Stimulated activated CD8-positive, alpha-beta memory T cell treated with anti-CD3 and anti-CD28 coated beads, Interleukin-7, amount 100 ng/mL, for 4 hours (primary cell): ENCODE measurements at regions not wholly inside any gene's neighbourhood (a gene's known extent, or its start where the extent isn't known, plus 50 kb on each side); places are given as distances from the start of the nearest gene placed in this dataset.

Source experiments
- DNase-seq, 2 donors: peaks; one replicate each; pipeline ENCODE4 v3.0.0-alpha.2; 2020; ENCODE audit warnings: low read depth in 2 of 2

DNA sequence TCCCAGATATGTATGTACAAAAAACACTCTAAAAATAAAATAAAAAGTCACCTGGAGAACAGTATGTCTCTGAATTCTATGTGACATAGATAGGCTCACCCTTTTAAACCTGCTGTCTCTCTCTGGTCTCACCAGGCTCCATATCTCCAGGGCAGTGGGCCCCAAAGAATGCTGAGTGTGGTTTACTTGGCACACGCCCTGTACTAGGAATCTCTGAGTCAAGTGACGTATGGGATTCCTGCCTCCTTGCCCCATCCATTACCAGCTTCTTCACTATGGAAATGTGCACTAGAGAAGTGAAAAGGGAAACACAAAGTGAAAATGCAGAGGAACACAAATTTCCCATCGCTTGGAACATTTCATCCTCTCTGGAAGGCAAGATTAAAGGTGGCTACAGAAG, 722.2 kb upstream of the TENM4 start:
- DNase-seq: no peak

DNA sequence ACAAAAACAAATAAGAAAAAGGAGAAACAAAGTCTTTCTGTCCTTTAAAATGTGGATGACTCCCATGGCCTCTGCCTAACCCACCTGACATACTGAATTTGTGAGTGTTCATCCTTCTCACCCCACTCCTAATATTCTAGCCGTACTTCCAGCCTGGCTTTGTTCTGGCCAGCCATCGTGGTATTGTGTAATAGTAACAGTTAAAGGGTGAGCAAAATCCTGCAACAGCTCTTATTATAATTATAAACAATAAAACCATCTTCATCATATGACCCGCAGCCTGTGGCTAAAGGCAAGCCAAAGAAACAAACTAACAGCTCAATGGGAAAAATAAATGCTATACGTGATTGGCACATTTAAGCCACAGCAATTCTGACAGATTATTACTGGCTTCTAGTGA, 721.6 kb upstream of the TENM4 start:
- no peak for DNase-seq

DNA sequence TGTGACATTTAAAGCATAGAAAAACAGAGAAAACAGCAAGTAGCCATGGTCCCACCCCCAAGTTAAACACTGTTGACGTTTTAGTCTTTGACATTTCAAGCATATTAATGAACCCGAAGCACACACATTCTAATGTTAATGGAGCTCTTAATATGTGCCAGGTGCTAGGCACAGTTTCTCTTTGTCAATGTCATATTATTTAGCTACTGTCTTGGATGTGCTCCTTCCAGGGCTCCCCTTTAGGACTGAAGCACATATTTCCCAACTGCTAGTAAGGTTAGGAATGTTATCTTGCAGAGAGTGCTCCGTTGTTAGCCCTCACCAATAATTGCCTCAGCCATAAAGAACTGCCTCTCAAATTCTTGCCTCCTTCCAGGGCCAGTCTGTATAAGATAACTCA, 716.6 kb upstream of the TENM4 start:
- no peak for DNase-seq

DNA sequence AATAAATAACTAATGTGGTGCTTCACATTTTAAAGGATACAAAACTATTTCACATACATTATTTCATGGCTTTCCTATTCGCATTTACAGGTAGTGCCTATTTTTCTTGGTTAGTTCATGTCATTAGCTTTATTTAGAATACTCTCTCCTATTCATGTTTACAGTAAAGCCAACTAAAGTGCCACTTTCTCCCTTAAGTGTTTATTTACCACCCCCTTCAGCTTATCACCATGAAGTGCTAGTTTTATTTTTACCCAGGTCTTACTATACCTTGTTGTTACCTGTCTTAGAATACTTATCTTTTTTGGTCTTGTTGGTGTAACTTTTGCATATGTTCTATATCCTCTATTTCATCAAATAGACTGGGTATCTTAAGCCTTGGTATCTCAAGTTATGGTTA, 715.2 kb upstream of the TENM4 start:
- DNase-seq: no peak

DNA sequence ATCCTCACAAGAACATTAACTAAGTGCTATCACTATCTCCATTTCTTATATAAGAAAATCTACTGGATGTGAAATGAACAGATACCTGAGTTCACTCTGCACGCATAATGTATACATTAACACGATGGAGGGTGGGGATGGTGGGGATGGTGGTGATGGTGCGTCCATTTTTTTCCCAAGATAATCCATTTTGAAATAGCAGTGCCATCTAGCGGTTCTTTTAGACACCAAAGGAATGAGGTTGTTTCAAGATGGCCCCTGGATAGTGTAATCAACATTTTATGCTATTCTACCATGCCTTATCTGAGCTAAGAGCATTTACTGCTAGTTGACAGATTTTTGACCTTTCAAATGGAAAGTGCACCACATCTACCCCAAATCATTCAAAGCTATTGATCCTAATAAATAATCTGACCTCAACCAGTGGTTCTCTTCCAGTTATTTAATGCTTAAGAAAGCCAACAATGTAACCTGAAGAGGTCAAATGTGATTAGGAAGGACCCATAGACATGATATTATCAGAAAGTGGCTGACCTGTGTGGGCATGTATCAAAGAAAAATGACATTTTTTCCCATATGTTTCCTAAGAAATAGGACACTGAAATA, 714.7 kb upstream of the TENM4 start:
- DNase-seq: no peak

DNA sequence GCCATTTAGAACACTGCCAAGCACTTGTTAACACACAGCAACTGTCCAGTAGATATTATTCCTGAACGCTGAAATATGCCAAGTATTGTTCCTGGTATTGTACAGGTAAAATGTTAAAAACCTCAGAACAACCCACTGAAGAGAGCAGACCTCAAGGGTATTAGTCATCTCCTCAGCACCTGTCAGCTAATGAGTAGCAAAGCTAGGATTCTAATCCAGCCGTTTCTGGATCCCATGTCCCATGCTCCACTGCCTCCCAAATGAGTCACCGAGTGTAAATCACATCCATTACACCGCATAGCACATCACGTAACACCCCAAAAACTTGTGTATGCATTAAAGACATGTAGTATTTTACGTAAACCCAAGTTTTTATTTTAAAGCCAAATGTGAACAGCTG, 705.4 kb upstream of the TENM4 start:
- DNase-seq: no peak

DNA sequence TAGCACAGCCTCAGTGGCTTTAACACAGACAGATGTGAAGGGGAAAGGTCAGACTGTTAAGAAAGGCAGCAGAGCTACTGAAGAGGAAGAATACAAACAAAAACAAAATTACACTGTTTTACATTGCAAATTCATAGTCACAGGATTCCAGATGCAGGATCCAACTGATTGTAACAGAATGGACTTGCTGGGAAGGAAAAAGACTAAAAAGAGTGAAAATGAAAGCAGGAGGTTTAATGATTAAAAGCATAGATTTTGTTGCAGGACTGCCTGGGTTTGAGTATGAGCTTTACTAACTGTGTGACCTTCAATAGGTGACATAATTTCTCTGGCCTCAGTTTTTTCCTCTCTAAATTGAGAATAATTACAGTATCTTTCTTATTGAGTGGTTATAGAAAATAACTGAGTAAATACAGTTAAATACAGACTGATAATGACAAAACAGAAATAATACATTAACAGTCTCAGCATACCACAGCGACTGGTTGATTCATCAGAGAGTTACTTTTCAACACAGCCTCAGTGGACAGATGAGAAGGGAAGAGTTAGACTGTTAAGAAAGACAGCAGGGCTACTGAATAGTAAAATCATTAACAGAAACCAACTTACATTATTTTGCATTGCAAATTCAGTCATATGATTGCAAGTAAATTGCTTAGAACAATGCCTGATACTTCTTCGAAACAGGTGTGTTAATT, 704.2 kb upstream of the TENM4 start:
- no peak for DNase-seq

DNA sequence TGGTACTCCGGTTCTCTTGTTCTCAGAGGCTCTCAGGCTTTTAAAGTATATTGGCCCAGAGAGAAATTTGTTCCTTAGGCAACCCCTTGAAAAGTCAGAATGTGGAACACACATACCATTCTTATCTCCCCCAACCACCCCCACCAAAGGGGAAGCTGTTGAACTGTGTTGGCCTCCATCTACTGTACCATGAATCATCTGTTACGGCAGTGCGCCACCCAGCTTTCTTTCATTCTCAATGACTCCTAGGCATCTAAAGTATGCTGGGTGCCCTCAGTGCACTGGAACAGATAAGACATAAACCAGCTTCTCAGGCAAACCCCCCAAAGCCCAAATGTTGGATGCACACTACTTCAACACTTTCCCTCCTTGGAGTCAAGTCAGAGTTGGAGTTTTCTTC, 696.2 kb upstream of the TENM4 start:
- no peak for DNase-seq

DNA sequence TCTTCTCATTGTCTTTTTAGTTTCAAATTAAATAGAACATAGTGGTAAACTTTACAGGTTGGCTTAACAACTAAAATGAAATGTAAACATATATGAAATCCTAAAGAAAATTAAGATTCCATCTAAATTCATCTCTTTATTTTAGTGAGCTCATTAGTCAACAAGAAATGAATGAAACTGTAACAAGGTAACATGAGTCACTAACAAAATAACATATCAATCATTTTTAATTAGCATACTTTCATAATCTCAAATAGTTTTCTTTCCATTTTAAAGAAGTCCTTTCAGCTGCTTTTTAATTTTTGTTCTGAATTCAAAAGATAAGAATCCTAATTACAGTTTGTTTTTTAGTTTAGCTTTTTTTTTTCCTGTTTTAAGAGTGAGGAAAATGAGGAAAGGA, 688.6 kb upstream of the TENM4 start:
- no peak for DNase-seq

DNA sequence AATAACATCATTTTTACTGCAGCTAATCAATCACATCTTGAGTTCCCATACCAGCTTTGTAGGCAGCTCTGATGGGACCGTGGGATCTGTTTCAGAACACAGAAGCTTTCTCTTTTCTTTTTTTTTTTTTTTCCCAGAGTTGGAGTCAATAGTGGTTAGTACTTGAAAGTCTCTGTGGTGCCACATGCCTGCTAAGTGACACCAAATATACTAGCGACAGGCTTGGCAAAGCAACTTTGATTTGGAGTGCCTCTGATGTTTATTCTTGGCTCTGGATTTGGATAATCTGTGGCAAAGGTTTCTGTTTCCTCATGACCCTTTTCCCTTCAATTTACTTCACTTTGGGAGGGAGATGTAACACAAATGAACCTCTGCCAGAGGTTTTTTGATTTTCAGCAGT, 681.4 kb upstream of the TENM4 start:
- DNase-seq: no peak

DNA sequence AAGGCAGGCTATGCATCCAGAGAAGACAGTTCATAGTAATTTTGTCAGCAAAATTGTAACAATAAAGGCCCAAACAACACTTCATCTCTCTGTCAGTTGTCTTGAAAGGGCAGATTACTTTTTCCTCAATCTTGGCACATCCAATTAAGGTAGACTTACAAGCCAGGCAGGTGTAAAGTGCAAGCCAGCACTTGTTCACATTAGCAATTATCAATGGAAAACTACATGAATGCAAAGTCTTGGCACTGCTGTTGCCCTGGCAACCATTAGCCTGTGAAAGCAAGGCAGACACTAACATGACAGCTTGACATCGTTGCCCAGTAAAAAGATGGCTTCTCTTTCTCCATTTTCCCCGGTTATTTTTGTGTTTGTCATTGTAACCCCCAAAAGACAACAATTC, 677.2 kb upstream of the TENM4 start:
- no peak for DNase-seq

DNA sequence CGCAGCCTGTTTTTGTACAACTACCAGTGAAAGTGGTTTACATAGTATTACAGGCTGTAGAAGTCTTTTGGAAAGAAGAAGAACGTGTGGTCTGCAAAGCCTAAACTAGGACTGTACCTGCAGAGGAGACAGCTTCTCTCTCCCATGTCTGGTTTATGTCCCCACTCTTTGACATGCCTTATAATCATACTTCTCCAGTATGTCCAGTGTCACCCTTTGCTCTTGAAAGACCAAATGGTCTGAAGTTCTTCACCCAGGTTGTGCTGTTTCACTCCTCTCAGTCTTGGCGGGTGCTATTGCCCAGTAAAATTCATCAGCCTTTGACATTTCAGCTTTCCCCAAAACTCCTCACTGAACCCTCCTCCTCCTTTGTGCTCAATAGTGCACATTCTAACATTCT, 676.0 kb upstream of the TENM4 start:
- DNase-seq: no peak

DNA sequence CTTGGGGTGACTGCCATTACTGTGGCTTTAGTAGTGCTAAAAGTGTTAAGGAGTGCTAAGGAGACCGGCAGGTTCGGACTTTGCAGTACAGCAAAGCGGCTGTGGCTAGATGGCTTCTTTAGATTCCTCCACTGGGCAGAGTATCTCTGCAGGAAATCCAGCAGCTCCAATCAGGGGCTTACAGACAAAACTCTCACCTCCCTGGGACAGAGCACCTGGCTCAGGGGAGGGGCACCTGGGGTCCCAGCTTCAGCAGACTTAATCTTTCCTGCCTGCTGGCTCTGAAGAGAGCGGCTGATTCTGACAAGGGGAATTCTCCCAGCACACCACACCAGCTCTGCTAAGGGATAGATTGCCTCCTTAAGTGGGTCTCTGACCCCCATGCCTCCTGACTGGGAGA, 668.8 kb upstream of the TENM4 start:
- DNase-seq: no peak

DNA sequence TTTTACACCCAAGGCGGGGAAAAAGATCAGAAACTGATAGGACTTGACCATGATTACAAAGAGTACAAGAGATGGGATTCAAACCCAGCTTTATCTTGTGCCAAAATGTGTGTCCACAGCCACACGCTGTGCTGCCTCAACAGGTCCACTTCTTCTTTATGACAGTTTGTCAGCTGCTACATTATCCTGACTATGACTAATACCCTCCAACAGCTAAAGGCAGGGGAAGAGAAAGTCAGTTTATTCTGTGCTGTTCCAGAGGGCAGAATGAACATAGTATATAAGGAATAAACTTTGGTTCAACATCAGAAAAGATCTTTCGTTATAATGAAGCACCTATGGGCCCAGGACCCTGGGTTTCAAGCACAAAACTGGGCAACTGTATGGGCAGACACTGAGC, 668.2 kb upstream of the TENM4 start:
- no peak for DNase-seq

DNA sequence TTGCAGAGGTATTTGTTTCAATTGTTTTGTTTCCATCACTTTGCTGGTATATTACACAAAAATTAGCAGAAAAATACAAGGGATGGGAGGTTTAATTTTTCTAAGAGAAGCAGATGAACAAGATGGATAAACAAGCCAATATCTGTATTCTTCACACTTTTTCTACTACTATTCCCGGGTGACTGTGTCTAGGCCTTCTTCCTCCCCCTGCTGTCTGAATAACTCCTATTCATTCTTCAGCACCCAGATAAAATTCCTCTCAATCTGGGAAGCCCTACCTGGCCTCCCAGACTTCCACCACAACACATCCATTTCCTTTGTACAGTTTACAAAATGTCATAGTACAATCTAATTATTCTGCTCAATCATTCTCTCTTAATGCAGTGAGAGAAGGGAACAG, 666.6 kb upstream of the TENM4 start:
- no peak for DNase-seq

DNA sequence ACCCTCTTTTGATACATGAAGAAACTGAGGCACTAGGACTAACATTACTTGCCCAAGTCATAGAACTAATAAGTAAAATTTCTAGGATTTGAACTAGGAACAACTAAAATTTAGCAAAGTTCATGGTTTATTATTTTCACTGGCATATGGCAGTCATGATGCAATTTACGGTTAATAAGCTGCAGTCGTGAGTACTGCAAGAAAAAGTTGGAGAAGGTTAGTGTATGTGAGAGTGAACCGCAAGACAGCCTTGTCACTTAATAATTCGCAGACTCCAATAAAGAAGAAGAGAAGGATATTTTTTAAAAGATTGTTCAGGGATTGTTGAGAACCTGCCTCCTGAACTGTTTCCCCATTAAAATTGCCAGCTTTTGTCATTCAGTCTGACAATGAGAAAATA, 663.4 kb upstream of the TENM4 start:
- no peak for DNase-seq

DNA sequence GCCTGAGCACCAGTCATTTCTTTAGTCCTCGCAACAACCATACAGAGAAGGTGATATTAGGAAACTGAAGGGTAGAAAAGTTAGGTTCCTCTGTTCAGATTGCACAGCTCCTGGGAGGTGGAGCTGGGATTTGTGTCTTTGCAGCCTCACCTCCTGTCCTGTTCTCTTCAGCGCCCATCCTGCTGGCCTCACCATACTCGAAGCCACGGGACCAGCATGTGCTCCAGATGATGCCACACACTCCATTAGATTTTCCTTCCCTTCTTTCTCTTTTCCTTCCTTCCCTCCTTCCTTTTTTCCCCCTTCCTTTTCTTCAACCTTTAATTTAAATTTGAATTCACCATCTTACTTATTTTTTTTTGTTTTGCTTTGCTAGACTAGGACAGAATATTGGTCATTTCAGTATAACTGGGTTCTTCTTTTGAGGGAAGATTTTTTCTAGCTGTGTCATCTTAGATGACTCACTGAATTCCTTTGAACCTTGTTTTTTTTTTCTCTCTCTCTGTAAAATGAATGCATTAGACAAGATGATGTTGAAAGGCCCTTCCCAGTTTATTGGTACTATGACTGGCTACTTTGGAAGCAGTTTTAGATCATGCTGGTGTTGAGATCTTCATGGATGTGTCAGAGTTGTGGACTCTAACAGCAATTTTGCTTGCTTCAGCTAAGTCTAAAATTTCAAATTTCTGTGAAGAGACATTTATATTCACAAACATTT, 662.5 kb upstream of the TENM4 start:
- no peak for DNase-seq

DNA sequence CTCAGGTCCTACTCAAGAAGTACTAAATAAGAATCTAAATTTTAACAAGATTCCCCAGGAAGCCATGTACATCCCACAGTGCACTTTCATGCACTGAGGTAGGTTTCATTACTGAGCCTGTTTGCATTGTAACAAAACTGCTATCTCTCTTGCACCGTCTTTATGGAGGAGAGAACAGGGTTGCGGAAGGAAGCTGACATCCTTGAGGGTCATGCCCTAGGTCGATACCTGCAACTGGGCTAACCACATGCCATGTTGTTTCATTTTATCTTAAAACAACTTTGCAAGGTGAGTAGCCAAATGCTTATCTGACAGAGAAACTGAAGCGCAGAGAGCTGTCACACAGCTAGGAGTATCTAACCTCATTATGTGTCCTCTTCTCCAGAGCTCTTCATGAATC, 656.3 kb upstream of the TENM4 start:
- no peak for DNase-seq

DNA sequence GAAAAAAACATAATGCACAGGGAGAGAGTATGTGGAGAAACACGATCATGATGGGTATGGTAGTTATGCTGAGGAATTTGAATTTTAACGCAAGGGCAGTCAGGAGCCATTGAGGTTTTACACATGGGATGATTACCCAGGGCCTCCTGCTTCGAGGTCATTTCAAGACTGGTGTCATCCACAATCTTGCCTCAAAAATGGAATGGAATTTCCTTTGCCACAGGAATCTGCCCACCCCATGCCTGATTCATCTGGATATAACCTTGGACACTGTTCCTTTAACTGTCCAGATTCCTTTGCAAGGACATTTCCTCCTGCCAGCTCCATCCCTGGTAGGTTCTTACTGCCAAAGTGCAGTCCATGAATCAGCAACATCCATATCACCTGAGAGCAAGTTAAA, 655.9 kb upstream of the TENM4 start:
- no peak for DNase-seq

DNA sequence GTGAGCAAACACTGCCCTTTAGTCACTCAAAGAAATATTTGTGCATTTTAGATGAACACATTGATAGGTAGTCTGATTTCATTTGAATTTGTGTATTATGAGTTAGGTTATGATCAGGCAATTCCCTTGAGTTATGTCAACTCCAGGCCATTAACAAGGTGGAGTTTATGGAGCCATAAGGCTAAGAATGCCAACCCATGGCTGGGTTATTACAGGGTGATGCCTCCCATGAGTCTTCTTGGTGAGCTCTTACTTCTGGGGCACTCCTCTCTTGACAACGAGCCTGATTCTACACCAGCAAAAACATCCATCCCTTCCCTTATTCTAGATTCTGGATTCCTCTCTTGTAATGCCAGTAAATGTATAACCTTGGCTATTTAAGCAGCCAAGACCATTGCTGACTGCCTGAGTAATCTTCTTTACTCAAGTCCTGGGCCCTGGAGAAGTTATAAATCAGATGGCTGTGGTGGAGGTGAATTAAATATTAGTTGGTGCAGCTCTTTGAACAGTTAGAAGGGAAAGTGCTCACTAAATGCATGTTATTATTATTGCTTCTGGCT, 645.7 kb upstream of the TENM4 start:
- DNase-seq: no peak

DNA sequence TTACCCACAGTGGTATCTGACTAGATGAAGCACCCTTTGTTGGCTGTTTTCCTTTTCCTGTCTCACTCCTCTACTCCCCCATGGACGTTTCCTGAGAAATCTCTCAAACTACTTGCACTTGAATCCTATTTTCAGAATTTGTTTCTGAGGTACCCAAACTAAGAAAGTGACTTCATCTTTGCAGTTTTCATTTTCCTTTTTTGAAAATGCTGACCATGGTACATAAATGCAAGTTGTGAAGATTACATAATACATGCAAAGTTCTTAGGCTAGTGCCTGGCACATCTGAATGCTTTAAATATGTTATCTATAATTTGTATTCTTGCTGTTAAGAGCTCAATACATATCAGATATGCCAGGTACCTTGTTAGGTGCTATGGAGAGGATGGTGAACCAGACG, 644.7 kb upstream of the TENM4 start:
- no peak for DNase-seq

DNA sequence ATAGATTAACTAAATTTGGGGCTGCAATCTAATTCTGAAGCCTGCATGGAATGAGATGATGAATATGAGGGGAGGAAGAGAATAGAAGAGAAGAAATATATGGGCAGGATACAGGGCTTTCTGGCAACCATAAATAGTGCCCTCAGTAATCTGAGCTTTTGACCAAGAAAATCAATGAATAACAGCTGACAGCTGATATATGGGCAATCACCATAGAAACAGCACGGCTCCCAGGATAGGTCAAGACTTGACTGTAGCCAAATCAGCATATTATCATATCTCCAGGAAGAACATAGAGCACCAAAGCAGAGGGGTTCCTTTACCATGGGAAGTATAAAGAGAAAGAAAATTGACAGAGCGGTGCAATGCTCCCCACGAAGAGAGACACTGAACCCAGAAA, 643.8 kb upstream of the TENM4 start:
- no peak for DNase-seq

DNA sequence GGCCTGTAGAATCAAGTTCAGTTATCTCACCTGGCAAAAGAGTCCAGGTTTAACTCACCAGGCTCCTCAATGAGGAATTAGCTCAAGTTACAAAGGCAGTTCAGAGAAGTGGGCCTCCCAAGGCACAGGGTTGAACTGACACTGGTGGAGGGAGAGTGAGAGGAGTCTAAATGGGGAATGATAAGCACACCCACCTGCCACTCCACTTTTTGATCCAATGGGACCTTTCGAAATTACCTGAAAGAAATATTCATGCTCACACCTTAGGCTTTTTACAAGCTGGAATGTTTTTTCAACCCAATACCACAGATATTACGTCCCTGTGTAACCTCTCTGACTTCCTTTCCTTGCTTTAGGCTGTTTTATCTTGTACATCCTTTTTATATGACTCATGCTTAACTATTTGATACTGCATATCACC, 642.7 kb upstream of the TENM4 start:
- no peak for DNase-seq
